GM23248 (cell line): ENCODE measurements at regions not wholly inside any gene's neighbourhood (a gene's known extent, or its start where the extent isn't known, plus 50 kb on each side); places are given as distances from the start of the nearest gene placed in this dataset.
A peak's percentile ranks its signal among the peaks of the same experiment; 100 is the strongest.

ENCODE experiments used
- DNase-seq: peaks from one replicate; pipeline ENCODE4 v3.0.0-alpha.2; 2015
- H2AFZ ChIP-seq: fragments of 200-600 bp; sonication (generic); 2 replicates; pipeline ENCODE4 v1.6.1; 2016; ENCODE audit warnings: antibody characterized with exemption
- H3F3A ChIP-seq: fragments of 200-600 bp; sonication (generic); 2 replicates; pipeline ENCODE4 v1.6.1; 2016; ENCODE audit warnings: mild to moderate bottlenecking, antibody characterized with exemption, mixed run types; ENCODE audit not compliant: insufficient read depth
- H3K27ac ChIP-seq: fragments of 200-600 bp; sonication (generic); 2 replicates; pipeline ENCODE4 v1.5.1; 2016; ENCODE audit warnings: mild to moderate bottlenecking
- H3K27me3 ChIP-seq: fragments of 200-600 bp; sonication (generic); replicated peaks from 2 replicates; pipeline ENCODE4 v1.6.1; 2016; ENCODE audit warnings: mild to moderate bottlenecking; ENCODE audit not compliant: insufficient read depth
- H3K36me3 ChIP-seq: fragments of 200-600 bp; sonication (generic); 2 replicates; pipeline ENCODE4 v1.6.1; 2016; ENCODE audit warnings: low read depth, mild to moderate bottlenecking
- H3K4me1 ChIP-seq: fragments of 200-600 bp; sonication (generic); 2 replicates; pipeline ENCODE4 v1.6.1; 2016; ENCODE audit warnings: mild to moderate bottlenecking; ENCODE audit not compliant: insufficient read depth
- H3K4me2 ChIP-seq: fragments of 200-600 bp; sonication (generic); one replicate; pipeline ENCODE4 v1.6.1; 2016; ENCODE audit warnings: mild to moderate bottlenecking; ENCODE audit not compliant: unreplicated experiment
- H3K4me3 ChIP-seq: fragments of 200-600 bp; sonication (generic); 2 replicates; pipeline ENCODE4 v1.5.1; 2016; ENCODE audit warnings: mild to moderate bottlenecking
- H3K79me2 ChIP-seq: fragments of 200-600 bp; sonication (generic); 2 replicates; pipeline ENCODE4 v1.6.1; 2016; ENCODE audit warnings: mild to moderate bottlenecking; ENCODE audit not compliant: insufficient read depth
- H3K9ac ChIP-seq: fragments of 200-600 bp; sonication (generic); 2 replicates; pipeline ENCODE4 v1.6.1; 2016; ENCODE audit warnings: mild to moderate bottlenecking
- H3K9me2 ChIP-seq: fragments of 200-600 bp; sonication (generic); 2 replicates; pipeline ENCODE4 v1.6.1; 2016; ENCODE audit warnings: mixed run types, mild to moderate bottlenecking, moderate library complexity; ENCODE audit not compliant: insufficient read depth
- H3K9me3 ChIP-seq: fragments of 200-600 bp; sonication (generic); one replicate; pipeline ENCODE4 v1.6.1; 2017; ENCODE audit warnings: low read depth
- H4K20me1 ChIP-seq: fragments of 200-600 bp; sonication (generic); 2 replicates; pipeline ENCODE4 v1.6.0; 2016; ENCODE audit not compliant: insufficient read depth
- EZH2 ChIP-seq: fragments of 200-600 bp; sonication (generic); IDR thresholded peaks from 2 replicates; pipeline ENCODE4 v1.6.1; 2018; ENCODE audit warnings: antibody characterized with exemption, mild to moderate bottlenecking; ENCODE audit not compliant: insufficient read depth, poor library complexity, severe bottlenecking
- EZH2phosphoT487 ChIP-seq: fragments of 200-600 bp; sonication (generic); IDR thresholded peaks from 2 replicates; pipeline ENCODE4 v1.6.1; 2018; ENCODE audit warnings: antibody characterized with exemption, moderate library complexity, mild to moderate bottlenecking, low read depth; ENCODE audit not compliant: insufficient read depth
- WGBS, 2 experiments: methylation state at CpG; one replicate each; pipeline ENCODE4 v1.1.6; 2015 to 2017; ENCODE audit warnings: low lambda C conversion rate in 2 of 2, low coverage in 1 of 2; ENCODE audit errors: missing lambda C conversion rate in 2 of 2; 5-methylcytosine and 5-hydroxymethylcytosine counted together
- in situ Hi-C: fragments of 300-500 bp; cut with MboI; formaldehyde crosslinking; loops from 2 replicates; pipeline ENCODE4 v1.15.0; 2020

DNA sequence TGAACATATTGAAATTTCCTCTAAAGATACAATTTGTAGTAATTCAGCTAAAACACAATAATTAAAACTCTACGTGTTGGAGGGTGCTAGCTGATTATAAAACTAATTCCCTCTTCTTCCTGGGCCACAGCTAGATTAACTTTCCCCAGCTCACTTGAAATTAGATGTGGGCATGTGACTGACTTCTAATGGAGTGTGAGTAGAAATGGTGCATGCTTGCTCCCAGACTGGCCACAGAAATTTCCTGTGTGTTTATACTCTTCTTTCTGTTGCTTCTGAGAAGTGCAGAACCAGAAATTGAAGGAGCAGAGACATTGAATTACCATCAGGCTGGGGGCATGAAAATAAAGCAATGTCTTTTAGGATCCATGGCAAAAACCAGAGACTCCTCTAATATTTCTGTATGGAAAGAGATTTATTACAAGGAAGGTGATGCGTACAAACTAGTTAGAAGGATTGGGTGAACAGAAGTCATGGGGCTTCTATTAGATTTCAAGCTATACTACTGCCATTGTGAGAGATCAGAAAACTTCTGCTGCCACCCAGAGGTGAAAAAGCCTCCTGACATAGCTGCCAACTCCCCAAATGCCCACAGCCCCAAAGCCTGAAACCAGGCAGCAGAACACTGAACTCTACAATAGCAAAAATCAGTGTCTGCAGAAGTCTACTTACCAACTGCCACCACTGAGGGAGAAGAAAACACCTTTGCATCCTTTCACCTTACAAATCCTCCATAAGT is 379.2 kb upstream of the MIR17HG start:
- H3K4me3 ChIP-seq, result no peak overlapping the region
- H3K9me3 ChIP-seq, result no peaks in the 10 kb centered on the region
- H4K20me1 ChIP-seq, result no peaks in the 10 kb centered on the region
- no peaks in the 10 kb centered on the region for H3K36me3 ChIP-seq
- TF ChIP-seq EZH2phosphoT487, result no peak
- no peak for TF ChIP-seq EZH2
- H3K9ac ChIP-seq, result no peak overlapping the region
- no peaks in the 10 kb centered on the region for H3K4me1 ChIP-seq
- H3K27ac ChIP-seq, result no peak overlapping the region
- H3F3A ChIP-seq, result no peaks in the 10 kb centered on the region
- H3K4me2 ChIP-seq, result no peak overlapping the region
- DNase-seq, result peak; percentile 40
- in situ Hi-C loops, result no loop called here
- H3K9me2 ChIP-seq, result no peaks in the 10 kb centered on the region
- H3K79me2 ChIP-seq, result no peaks in the 10 kb centered on the region
- WGBS, 2 experiments, result 28 to 30% methylated on average over 2 of the region's 2 CpGs
- H3K27me3 ChIP-seq, result no peaks in the 10 kb centered on the region
- no peak overlapping the region for H2AFZ ChIP-seq

DNA sequence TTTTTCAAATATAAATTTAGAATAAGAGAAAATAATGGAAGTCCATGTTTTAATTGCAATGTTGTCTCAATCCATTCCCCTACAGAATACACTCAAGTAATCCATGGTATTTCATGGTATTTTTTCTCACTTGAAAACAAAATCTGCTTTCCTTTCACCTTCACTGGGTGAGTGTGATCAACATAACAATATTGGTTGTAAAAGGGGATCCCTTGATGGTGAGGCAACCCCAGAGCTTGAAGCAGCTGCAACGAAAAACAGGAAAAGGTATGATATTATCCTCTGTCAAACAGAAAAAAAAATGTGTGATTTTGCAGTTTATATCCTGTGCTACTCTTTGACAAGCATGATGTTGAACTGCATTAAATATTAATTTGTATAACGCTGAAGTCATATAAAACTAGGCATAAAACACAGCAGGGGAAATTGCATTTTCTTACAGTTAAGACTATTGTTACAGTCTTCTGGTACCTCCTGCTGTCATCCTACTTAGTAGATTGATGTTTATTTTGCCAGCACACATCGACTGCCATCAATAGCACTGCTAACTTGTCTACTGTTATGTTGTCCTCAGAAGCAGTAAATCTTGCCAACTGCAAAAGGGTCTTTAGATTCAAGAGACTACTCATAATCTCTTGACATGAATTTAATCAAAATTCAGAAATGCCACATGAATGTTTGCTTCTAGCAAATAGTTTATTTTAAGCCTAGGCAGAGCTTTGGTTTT is 373.1 kb upstream of the MIR17HG start:
- TF ChIP-seq EZH2phosphoT487 (no peak), EZH2 (no peak)
- Histone ChIP-seq H3K9ac (no peak overlapping the region), H3K4me1 (no peaks in the 10 kb centered on the region), H3K79me2 (no peaks in the 10 kb centered on the region), H2AFZ (no peak overlapping the region), H3K4me2 (no peak overlapping the region), H3K4me3 (no peak overlapping the region), H3K9me2 (no peaks in the 10 kb centered on the region), H4K20me1 (no peaks in the 10 kb centered on the region), H3K27me3 (no peaks in the 10 kb centered on the region), H3F3A (no peaks in the 10 kb centered on the region), H3K27ac (no peak overlapping the region), H3K9me3 (no peaks in the 10 kb centered on the region), H3K36me3 (no peaks in the 10 kb centered on the region)
- 6 to 7% methylated on average over 3 of the region's 3 CpGs for WGBS, 2 experiments
- in situ Hi-C loops, result no loop called here
- DNase-seq, result no peak

DNA sequence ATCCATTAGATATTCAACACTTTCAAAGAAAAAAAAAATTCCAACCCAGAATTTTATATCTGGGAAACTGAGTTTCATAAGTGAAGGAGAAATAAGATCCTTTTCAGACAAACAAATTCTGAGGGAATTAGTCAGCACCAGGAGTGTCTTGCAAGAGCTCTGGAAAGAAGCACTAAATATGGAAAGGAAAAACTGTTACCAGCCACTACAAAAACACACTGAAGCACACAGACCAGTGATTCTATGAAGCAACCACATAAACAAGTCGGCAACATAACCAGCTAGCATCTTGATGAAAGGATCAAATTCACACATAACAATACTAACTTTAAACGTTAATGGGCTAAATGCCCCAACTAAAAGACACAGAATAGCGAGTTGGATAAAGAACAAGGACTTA is 368.4 kb upstream of the MIR17HG start:
- no peak for DNase-seq
- in situ Hi-C loops, result no loop called here
- Histone ChIP-seq H4K20me1 (no peaks in the 10 kb centered on the region), H3K9me2 (no peaks in the 10 kb centered on the region), H3K27ac (no peak overlapping the region), H3F3A (no peaks in the 10 kb centered on the region), H3K4me3 (no peak overlapping the region), H3K9me3 (no peaks in the 10 kb centered on the region), H3K4me2 (no peak overlapping the region), H2AFZ (no peak overlapping the region), H3K79me2 (no peaks in the 10 kb centered on the region), H3K9ac (no peak overlapping the region), H3K36me3 (no peaks in the 10 kb centered on the region), H3K27me3 (no peaks in the 10 kb centered on the region), H3K4me1 (no peaks in the 10 kb centered on the region)
- WGBS, 2 experiments, result 1 to 8% methylated on average over 3 of the region's 3 CpGs
- TF ChIP-seq EZH2phosphoT487 (no peak), EZH2 (no peak)

DNA sequence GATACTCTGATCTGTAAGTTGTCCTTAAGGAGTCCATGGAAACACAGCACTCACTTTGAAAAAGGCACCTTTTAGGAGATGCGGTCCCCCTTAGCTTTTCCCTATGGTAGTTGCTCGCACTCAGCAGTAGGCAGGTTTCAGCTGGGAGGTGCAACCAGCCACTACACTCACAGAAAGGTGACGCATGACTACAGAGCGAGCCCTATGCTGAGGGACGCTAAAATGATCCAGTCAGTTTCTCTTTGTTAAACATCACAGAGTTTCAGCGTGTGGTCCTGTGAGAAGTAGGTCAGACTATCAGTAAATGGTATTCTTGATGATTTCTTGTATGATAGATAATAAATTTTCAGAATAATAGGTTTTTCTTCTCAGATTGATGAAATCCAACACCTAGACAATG is 362.7 kb upstream of the MIR17HG start:
- no peaks in the 10 kb centered on the region for H3K27me3 ChIP-seq
- no peaks in the 10 kb centered on the region for H3K9me3 ChIP-seq
- TF ChIP-seq EZH2phosphoT487, result no peak
- TF ChIP-seq EZH2, result no peak
- no peak overlapping the region for H3K4me3 ChIP-seq
- H3K4me2 ChIP-seq, result no peak overlapping the region
- in situ Hi-C loops, result no loop called here
- H3K9me2 ChIP-seq, result no peaks in the 10 kb centered on the region
- H3F3A ChIP-seq, result no peaks in the 10 kb centered on the region
- no peaks in the 10 kb centered on the region for H3K79me2 ChIP-seq
- H3K4me1 ChIP-seq, result no peaks in the 10 kb centered on the region
- H3K9ac ChIP-seq, result no peak overlapping the region
- no peak overlapping the region for H2AFZ ChIP-seq
- no peak for DNase-seq
- no peak overlapping the region for H3K27ac ChIP-seq
- WGBS, 2 experiments, result 37 to 40% methylated on average over 6 of the region's 6 CpGs
- no peaks in the 10 kb centered on the region for H4K20me1 ChIP-seq
- no peaks in the 10 kb centered on the region for H3K36me3 ChIP-seq
